ENCODE measurements at regions not wholly inside any gene's neighbourhood (a gene's known extent, or its start where the extent isn't known, plus 50 kb on each side); places are given as distances from the start of the nearest gene placed in this dataset.

DNA sequence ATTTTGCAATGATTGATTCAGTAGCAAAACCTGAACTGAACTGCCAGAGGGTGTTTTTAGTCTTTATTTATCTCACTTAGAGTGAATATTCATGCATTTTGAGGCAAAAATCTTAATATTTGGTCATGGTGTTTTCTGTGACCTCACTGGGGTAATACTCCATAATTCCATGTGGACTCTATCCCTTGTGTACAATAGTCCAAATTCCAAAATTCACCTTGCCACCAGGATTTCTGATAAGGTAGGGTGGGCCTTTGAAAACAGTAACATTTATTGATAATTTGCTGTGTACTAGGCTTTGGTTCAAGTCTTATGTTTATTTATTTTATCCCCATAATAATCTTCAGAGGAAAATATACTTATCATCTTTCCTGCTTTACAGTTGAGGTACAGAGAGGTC, 68.4 kb upstream of the PDE5A start:
- DNase-seq, result no peak

DNA sequence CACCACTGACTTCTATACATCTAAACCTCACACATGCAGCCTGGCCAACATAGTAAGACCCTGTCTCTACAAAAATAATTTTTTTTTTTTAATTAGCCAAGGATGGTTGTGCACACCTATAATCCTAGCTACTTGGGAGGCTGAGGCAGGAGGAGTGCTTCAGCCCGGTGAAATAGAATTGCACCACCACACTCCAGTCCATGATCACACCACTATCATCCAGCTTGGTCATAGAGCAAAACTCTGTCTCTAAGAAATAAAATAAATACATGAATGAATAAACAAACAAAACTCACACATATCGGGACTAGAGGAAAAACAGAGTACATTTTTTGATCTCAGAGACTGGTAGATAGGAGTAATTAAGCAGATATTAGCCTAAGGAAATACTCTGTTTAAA, 66.6 kb upstream of the PDE5A start:
- DNase-seq, result no peak

DNA sequence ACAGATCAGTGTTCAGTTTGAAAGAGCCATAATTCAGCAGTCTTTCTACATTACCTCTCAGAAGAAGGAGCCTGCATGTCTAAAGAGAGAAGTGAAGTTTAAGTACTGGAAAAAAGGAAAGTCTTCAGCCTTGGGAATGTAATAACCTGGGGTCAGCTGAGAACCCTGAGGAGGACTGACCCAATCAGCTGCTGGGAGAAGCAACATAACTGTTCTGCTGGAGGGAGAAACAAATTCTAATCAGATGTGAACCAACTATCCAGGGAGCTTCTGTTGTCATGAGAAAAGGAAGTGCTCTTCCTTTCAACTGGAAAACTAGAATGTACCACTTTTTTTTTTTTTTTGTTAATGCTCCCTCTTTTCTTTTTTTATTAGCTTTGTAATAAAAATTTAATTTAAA, 64.5 kb upstream of the PDE5A start:
- DNase-seq, result no peak

DNA sequence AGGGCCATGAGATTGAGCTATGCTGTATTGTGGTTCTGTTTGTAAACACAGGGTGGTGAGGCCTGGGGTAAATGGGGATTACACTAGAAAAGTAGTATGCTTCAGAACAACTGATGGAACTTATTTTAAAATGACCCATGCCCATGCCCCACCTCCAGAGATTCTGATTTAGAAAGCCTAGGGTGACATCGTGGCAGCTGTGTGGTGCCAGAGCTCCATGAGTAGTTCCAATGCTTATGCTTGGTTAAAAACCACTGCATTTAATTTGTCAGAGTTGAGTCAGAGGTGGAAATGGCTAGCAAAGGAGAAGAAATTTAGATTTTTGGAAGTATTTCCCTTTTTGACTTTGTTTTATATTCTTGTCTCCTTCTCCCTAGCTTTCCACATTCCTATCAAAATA, 63.4 kb upstream of the PDE5A start:
- DNase-seq, result no peak

DNA sequence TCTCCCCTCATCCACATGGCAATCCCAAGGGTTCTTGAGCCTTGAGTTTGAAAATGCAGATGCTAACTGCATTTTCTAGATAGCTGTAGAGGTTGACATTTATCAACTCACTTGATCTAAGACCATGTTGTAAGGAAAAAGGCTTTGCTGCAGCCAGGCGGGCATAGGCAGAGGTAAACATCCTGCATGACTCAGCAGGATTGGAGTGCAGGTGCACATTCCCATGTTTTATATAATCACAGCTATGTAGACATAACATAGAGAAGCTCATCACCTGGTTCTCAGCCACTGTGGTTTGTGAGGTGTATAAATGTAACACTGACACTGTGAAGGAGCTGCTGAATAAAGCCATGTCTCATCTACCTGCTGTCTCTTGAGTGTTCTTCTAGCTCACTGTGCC, 62.3 kb upstream of the PDE5A start:
- no peak for DNase-seq

DNA sequence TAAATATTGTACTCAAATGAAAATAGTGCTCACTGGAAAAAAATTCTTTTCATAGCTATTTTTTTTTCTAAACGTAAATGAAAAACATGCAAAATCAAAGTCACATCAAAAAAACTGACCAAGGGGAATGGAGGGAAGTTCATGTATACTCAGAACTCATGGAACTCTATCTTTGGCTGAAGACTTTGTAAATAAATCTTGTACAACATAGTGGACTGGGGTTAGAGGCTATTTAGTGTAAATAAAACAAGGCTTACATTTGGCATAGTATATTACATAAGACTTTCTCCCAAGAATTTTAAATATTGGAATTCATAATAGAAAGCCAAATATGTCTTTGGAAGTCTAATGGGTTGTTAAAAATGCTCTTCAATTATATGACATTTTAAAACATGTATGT, 59.8 kb upstream of the PDE5A start:
- DNase-seq, result no peak

DNA sequence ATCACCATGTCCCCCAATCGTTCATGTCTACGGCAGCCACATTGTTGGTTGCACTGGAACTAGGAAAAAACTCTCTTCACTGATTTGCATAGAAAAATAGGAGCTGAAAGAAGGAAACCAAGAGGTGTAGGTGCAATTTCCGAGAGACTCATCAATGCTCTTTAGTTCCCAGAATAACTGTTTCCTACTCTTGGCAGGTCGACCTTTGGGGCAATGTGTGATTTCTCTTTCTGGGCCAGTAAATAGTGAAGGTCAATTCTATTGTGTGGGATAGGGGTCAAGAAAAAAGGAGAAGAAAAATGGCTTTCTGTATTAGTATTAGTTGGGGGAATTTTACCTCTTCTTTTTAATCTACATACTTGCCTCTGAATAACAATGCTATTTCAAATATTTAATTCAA, 55.9 kb upstream of the PDE5A start:
- no peak for DNase-seq

DNA sequence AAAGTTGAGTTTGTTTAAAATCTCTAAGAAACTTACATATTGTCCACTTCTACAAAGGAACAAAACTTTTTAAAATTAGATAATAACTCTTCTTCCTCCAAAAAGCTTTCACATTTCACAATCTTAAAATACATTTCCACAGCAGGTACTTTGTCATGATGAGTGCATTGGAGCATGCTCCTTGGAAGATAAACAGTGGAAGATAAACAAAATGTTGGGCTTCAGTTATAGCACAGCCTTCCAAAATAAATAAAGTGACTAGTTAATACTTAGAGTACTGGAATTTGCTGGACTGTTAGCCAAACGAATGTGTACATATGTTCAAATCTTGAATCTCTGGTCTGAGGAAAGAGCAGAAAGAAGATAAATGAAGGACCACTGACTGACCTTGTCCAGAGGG, 54.9 kb upstream of the PDE5A start:
- DNase-seq, result no peak

DNA sequence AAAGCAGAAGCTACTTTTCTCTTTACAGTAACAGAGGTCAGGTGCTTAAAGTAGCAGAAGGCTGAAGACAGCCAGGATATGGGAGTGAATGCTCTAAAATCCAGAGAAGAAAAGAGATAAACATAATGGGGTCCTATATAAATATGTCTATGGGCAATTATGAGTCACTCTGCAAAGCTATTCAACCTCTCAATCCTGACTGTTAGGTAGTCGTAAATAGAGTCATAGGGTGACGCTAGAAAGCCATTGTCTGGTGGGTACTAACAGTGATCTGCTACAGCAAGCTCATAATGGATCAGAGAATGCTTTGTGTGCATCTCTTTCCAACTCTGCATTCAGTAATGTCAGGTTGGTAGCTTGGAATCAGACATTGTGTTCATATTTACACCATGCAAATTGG, 53.5 kb upstream of the PDE5A start:
- DNase-seq, result no peak

DNA sequence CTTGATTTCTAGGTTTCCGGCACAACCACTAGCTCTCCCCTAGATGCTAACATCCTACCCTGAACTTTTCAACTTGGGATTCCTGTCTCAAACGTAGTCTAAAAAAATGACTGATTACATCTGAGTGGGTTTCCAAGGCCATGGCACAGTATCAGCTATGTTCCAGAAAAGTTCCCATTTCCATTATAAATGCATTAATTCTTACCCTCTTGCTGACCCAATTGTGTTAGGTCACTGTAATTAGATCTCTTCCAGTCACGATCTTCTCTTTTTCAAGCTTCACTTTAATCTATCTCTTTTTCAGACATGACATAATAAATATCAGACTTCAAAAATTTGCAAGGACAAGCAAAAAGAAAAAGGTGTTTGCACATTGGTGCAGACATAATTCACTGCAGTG, 50.6 kb upstream of the PDE5A start:
- no peak for DNase-seq

DNA sequence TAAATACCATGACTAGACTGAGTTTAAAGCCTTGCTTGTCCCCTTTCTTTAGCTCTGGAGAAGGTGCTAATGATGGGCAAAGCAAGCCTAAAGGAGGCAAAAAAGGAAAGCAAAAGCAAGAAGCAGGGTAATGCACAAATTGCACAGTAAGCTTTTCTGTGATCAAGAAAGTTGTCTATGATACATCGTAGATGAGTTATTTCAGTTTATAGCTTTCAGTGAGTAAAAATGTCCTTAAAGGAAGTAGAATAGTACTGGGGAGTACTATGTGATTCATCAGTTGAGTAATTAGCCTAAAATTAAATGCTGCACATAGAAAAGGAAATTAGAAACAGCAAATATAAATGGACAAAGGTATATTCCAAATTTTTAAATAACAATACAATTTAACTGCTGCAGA, 50.2 kb upstream of the PDE5A start:
- no peak for DNase-seq
